B cell (primary cell): ENCODE measurements at regions not wholly inside any gene's neighbourhood (a gene's known extent, or its start where the extent isn't known, plus 50 kb on each side); places are given as distances from the start of the nearest gene placed in this dataset.
"Not testable (repeated sequence)": the region's sequence is repeated elsewhere in the genome, so short reads cannot be mapped to it uniquely, and the experiment has no call there.

Experiments used
- ATAC-seq: fragments of 200-7000 bp; cut with Tn5 transposase; one replicate; pipeline ENCODE4 v1.10.0; 2021; ENCODE audit warnings: low read depth, mild to moderate bottlenecking, moderate number of reproducible peaks, moderate library complexity
- CTCF ChIA-PET: fragments of 350-600 bp; sonication (Branson Sonifier 250); formaldehyde crosslinking; loops from one replicate; lab custom pipeline; 2021; ENCODE audit warnings: antibody characterized with exemption, inconsistent platforms; lab: Charles Lee
- POLR2A ChIA-PET: fragments of 350-600 bp; sonication (Branson Sonifier 250); formaldehyde crosslinking; loops from one replicate; lab custom pipeline; 2021; ENCODE audit warnings: antibody characterized with exemption; lab: Charles Lee
- DNase-seq: peaks from one replicate; pipeline ENCODE4 v3.0.0; 2013
- H2AFZ ChIP-seq: 2 replicates; pipeline ENCODE4 v1.6.1; 2012; ENCODE audit warnings: mild to moderate bottlenecking, low read depth, low read length; ENCODE audit not compliant: insufficient read depth, poor library complexity, severe bottlenecking
- H3K27ac ChIP-seq, 2 donors: 1 replicate in 1 of 2; 2 replicates in 1 of 2; pipeline ENCODE4 v1.5.1; 2012 to 2013; ENCODE audit warnings: low read length in 2 of 2, mild to moderate bottlenecking in 2 of 2, moderate library complexity in 1 of 2
- H3K27me3 ChIP-seq, 4 experiments: fragments of 200-600 bp in 1 of 4; sonication (generic) in 1 of 4; replicated peaks in 1 of 4; 1 replicate in 2 of 4; 2 replicates in 2 of 4; pipeline versions ENCODE4 v1.6.1 to v1.7.0; 2013 to 2016; ENCODE audit warnings: low read length in 3 of 4, mild to moderate bottlenecking in 2 of 4, mixed read lengths in 1 of 4, moderate library complexity in 1 of 4; ENCODE audit not compliant: insufficient read depth in 4 of 4, control insufficient read depth in 3 of 4; ENCODE audit errors: control extremely low read depth in 1 of 4
- H3K36me3 ChIP-seq, 2 experiments: replicated peaks in 1 of 2; 1 replicate in 1 of 2; 2 replicates in 1 of 2; pipeline versions ENCODE4 v1.6.1 to v1.7.1; 2013; ENCODE audit warnings: low read length in 1 of 2; ENCODE audit not compliant: insufficient read depth in 2 of 2, control insufficient read depth in 1 of 2; ENCODE audit errors: control extremely low read depth in 1 of 2, extremely low read depth in 1 of 2
- H3K4me1 ChIP-seq, 2 donors: fragments of 200-600 bp in 1 of 2; sonication (generic) in 1 of 2; 1 replicate in 1 of 2; 2 replicates in 1 of 2; pipeline versions ENCODE4 v1.5.1 to v1.6.1; 2013 to 2017; ENCODE audit warnings: low read length in 2 of 2; ENCODE audit not compliant: control insufficient read depth in 2 of 2, insufficient read depth in 2 of 2
- H3K4me2 ChIP-seq: replicated peaks from 2 replicates; pipeline ENCODE3; 2012; ENCODE audit warnings: mild to moderate bottlenecking, low read depth, low read length; ENCODE audit not compliant: poor library complexity, severe bottlenecking
- H3K4me3 ChIP-seq, 5 experiments: fragments of 200-600 bp in 1 of 5; sonication (generic) in 1 of 5; 1 replicate in 3 of 5; 2 replicates in 2 of 5; pipeline versions ENCODE4 v1.5.1 to v1.7.0; 2011 to 2016; ENCODE audit warnings: low read length in 4 of 5, mild to moderate bottlenecking in 4 of 5, low read depth in 2 of 5, control low read depth in 1 of 5, moderate library complexity in 1 of 5; ENCODE audit not compliant: insufficient read depth in 1 of 5; ENCODE audit errors: control extremely low read depth in 1 of 5, extremely low read depth in 1 of 5
- H3K79me2 ChIP-seq: fragments of 200-600 bp; sonication (generic); one replicate; pipeline ENCODE4 v1.6.0; 2016; ENCODE audit warnings: low read length; ENCODE audit not compliant: control insufficient read depth, insufficient read depth
- H3K9ac ChIP-seq: fragments of 200-600 bp; sonication (generic); 2 replicates; pipeline ENCODE4 v1.6.1; 2017; ENCODE audit warnings: mild to moderate bottlenecking, low read length, moderate library complexity
- H3K9me3 ChIP-seq, 3 donors: one replicate each; pipeline versions ENCODE4 v1.6.1 to v1.7.1; 2013; ENCODE audit warnings: low read length in 2 of 3; ENCODE audit not compliant: control insufficient read depth in 2 of 3, insufficient read depth in 1 of 3; ENCODE audit errors: control extremely low read depth in 1 of 3
- H4K20me1 ChIP-seq: 2 replicates; pipeline ENCODE4 v1.6.0; 2012; ENCODE audit warnings: mild to moderate bottlenecking, low read length; ENCODE audit not compliant: insufficient read depth, control insufficient read depth, poor library complexity, severe bottlenecking
- H3K27ac Mint-ChIP-seq: one replicate; pipeline ENCODE4 v1.8.0; 2021; ENCODE audit warnings: mixed read lengths
- H3K27me3 Mint-ChIP-seq: one replicate; pipeline ENCODE4 v1.8.0; 2021; ENCODE audit warnings: mixed read lengths
- H3K4me1 Mint-ChIP-seq: one replicate; pipeline ENCODE4 v1.8.0; 2021; ENCODE audit warnings: mixed read lengths
- H3K4me3 Mint-ChIP-seq: one replicate; pipeline ENCODE4 v1.8.0; 2021; ENCODE audit warnings: mixed read lengths
- H3K9me3 Mint-ChIP-seq: one replicate; pipeline ENCODE4 v1.8.0; 2022; ENCODE audit warnings: mixed read lengths; ENCODE audit not compliant: insufficient read depth
- WGBS: methylation state at CpG from one replicate; pipeline ENCODE4 v1.1.5; 2013; ENCODE audit warnings: missing lambda C conversion rate; ENCODE audit not compliant: insufficient coverage; 5-methylcytosine and 5-hydroxymethylcytosine counted together
- intact Hi-C: fragments of 100-400 bp; cut with micrococcal nuclease; formaldehyde crosslinking; loops from one replicate; pipeline ENCODE4 v1.10.0; 2022

DNA sequence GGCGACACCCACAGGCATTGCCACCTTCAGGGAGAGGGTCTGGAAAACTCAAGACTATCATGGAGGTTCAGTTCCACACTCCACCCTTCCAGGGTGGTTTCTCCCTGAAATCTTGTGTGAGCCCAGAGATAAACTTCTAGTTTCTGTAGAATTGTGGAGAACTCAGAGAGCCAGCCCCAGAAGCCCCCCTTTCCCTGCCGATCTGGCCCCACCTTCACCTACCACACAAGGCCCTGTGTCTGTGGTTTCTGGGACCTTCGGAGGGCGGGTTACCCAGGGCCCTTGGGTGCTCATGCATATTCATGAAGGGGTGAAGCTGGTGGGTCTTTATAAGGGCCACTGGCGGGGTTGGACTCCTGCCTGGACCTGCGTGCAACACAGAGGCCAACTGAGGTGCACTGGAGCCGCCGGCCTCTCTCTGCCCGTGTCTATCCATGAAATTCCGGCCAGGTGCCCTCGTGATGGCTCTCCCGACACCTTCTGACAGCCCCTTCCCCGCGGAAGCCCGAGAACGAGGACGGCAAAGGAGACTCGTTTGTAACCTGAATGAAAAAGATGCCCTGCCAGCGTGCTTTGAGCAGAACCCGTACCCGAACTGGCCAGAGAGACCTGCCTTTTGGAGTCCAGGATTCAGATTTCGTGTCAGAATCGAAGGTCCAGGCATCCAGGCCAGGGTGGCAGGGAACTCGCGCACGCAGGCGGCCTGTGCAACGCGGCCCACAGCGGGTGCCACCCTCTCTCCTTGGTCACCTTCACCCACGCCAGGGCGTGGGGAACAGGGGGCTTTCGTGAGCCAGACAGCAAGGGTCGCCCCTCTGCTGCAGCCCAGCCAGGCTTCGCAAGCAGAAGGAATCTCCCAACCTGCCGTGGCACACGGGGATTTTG, 1933.6 kb upstream of the DEFB115 start:
- POLR2A ChIA-PET, H3K4me1 Mint-ChIP-seq, H3K27me3 Mint-ChIP-seq, H2AFZ ChIP-seq, H3K4me1 ChIP-seq, H3K4me3 ChIP-seq, H3K79me2 ChIP-seq, H3K27ac ChIP-seq, H4K20me1 ChIP-seq, H3K27me3 ChIP-seq, H3K36me3 ChIP-seq, H3K9ac ChIP-seq, intact Hi-C loops, H3K4me2 ChIP-seq, ATAC-seq, H3K4me3 Mint-ChIP-seq, H3K9me3 Mint-ChIP-seq, H3K27ac Mint-ChIP-seq, CTCF ChIA-PET, DNase-seq: not testable (repeated sequence)
- H3K9me3 ChIP-seq = peaks cover 0 to 50% (median 0%) of the 10 kb centered on the region in 3 donors
- 79% methylated on average over 36 of the region's 37 CpGs for WGBS

DNA sequence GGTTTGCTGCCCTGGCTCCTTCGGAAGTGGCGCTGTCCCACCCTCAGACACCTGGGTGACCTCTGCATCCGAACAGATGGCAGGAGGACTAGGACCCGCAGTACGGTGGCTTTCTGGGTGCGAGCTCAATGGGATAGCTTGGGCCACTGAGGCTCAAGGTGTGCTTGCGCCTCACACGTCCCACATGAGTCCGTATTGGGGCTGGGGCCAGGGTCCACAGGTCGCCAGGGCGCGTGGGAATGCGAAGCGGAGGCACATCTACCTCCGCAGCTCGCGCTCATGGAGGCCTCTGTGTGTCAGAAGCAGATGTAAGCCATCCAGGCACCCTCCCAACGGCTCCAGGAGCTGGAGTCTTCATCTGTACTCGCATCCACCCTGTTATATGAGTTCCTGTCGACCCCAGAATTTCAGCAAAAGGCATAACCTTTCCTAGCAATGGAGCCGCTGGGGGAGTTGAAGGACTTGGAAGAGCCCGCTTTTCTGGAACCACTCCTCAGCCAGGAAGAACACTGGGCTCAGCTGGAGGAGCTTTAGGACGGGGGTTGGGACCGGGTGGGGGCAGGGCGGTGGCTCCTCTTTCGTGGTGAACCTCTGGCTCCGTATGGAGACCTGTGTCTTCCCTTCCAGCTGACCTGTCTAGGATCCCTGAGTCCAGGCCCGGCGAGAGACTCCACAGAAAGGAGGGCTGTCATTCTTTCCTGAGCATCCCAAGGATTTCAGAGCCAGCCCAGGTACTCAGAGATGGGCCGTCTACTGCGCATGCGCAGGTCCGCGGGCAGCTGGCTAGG, 1932.8 kb upstream of the DEFB115 start:
- 82% methylated on average over 30 of the region's 34 CpGs for WGBS
- H3K4me2 ChIP-seq, H4K20me1 ChIP-seq, H3K4me3 Mint-ChIP-seq, H3K9ac ChIP-seq, H3K27me3 Mint-ChIP-seq, H2AFZ ChIP-seq, H3K4me3 ChIP-seq, H3K79me2 ChIP-seq, ATAC-seq, H3K9me3 Mint-ChIP-seq, CTCF ChIA-PET, H3K27ac ChIP-seq, POLR2A ChIA-PET, DNase-seq, intact Hi-C loops, H3K27me3 ChIP-seq, H3K36me3 ChIP-seq, H3K4me1 Mint-ChIP-seq, H3K4me1 ChIP-seq, H3K27ac Mint-ChIP-seq: not testable (repeated sequence)
- peaks cover 0 to 42% (median 0%) of the 10 kb centered on the region in 3 donors for H3K9me3 ChIP-seq
